ENCODE measurements at regions not wholly inside any gene's neighbourhood (a gene's known extent, or its start where the extent isn't known, plus 50 kb on each side); places are given as distances from the start of the nearest gene placed in this dataset.

GRCh38 chr10:31187607-31188210, 131.3 kb upstream of the ZEB1 start:
- no peak for ATAC-seq
- Histone ChIP-seq H3K27me3 (ENCODE audit: insufficient read depth, low read length) (no peaks in the 10 kb centered on the region), H3K4me1 (ENCODE audit: control insufficient read depth in 1 of 2, insufficient read depth in 2 of 2, low read length in 2 of 2) (peaks cover 2 to 5% of the 10 kb centered on the region in 2 experiments; a peak in 1 of 4 replicates), H3K9me2 (ENCODE audit: insufficient read depth) (no peaks in the 10 kb centered on the region), H3K4me3 (replicated peaks in 1 of 2; ENCODE audit: low read depth in 1 of 2, low read length in 2 of 2) (no peak overlapping the region), H3K9ac (ENCODE audit: low read length) (no peak overlapping the region), H3K27ac (ENCODE audit: low read depth, low read length) (no peak overlapping the region), H2AFZ (ENCODE audit: low read depth, low read length, poor library complexity, severe bottlenecking) (no peak overlapping the region), H3K36me3 (ENCODE audit: control insufficient read depth in 1 of 2, insufficient read depth in 2 of 2, low read length in 2 of 2) (no peaks in the 10 kb centered on the region), H3K4me2 (ENCODE audit: low read length) (no peak overlapping the region), H3K79me2 (ENCODE audit: insufficient read depth, low read length) (no peaks in the 10 kb centered on the region), H3K9me3 (ENCODE audit: control insufficient read depth in 1 of 2, insufficient read depth in 1 of 2, low read depth in 1 of 2, low read length in 2 of 2) (no peaks in the 10 kb centered on the region), H4K20me1 (ENCODE audit: insufficient read depth) (no peaks in the 10 kb centered on the region)
- DNase-seq (ENCODE audit: low read depth, low spot score): no peak
- RAD21 ChIA-PET (ENCODE audit: low non-redundant PET in 1 of 2, low total read pairs in 2 of 2, uncharacterized antibody in 2 of 2, unreplicated experiment in 2 of 2): no interaction called here
- no TSS peak for BruUV-seq (replicated peaks)
- CTCF ChIA-PET: no interaction called here
- TF ChIP-seq POLR2A (IDR thresholded peaks at IDR 0.05; ENCODE audit: borderline replicate concordance, extremely low read depth, insufficient read depth, insufficient read length) (no peak), CTCF (IDR thresholded peaks at IDR 0.05 in 2 of 3, conservative IDR thresholded peaks at IDR 0.05 in 1 of 3; ENCODE audit: borderline replicate concordance in 1 of 3, insufficient read depth in 1 of 3, low read depth in 2 of 3, low read length in 2 of 3) (no peak), CBX3 (IDR thresholded peaks at IDR 0.05; ENCODE audit: low read depth) (no peak), MAX (IDR thresholded peaks at IDR 0.05) (no peak), EGR1 (IDR thresholded peaks at IDR 0.05; ENCODE audit: low read depth) (no peak), FOSL1 (IDR thresholded peaks at IDR 0.05; ENCODE audit: low read depth) (no peak), JUND (IDR thresholded peaks at IDR 0.05) (no peak), CEBPB (IDR thresholded peaks at IDR 0.05; ENCODE audit: low read depth) (no peak), SRF (IDR thresholded peaks at IDR 0.05; ENCODE audit: low read depth) (no peak), SIN3A (IDR thresholded peaks at IDR 0.05; ENCODE audit: low read depth) (no peak), POLR2AphosphoS5 (IDR thresholded peaks at IDR 0.05; ENCODE audit: low read depth, low read length) (no peak), TCF7L2 (IDR thresholded peaks at IDR 0.05; ENCODE audit: borderline replicate concordance, extremely low read depth, insufficient read depth, insufficient read length) (no peak), YY1 (IDR thresholded peaks at IDR 0.05; ENCODE audit: extremely low read depth, insufficient replicate concordance, low read depth, low read length) (no peak), ZFX (IDR thresholded peaks at IDR 0.05) (no peak), SP1 (IDR thresholded peaks at IDR 0.05; ENCODE audit: low read depth) (no peak), ZNF274 (IDR thresholded peaks at IDR 0.05; ENCODE audit: low read depth, low read length) (no peak), EZH2 (IDR thresholded peaks at IDR 0.05) (no peak)
- intact Hi-C loops (cut with micrococcal nuclease): no loop called here
- POLR2A ChIA-PET: no interaction called here
